DOHH2 (cell line): ENCODE measurements at regions not wholly inside any gene's neighbourhood (a gene's known extent, or its start where the extent isn't known, plus 50 kb on each side); places are given as distances from the start of the nearest gene placed in this dataset.

Experiments
- H3F3A ChIP-seq: fragments of 200-600 bp; sonication (generic), shearing (Covaris generic); 2 replicates; pipeline ENCODE4 v1.6.0; 2016; ENCODE audit warnings: antibody characterized with exemption, mild to moderate bottlenecking; ENCODE audit not compliant: control insufficient read depth, insufficient read depth
- H3K27ac ChIP-seq: fragments of 200-600 bp; sonication (generic); 2 replicates; pipeline ENCODE4 v1.5.1; 2014; ENCODE audit warnings: low read depth, mild to moderate bottlenecking, low read length, moderate library complexity
- H3K27me3 ChIP-seq: fragments of 200-600 bp; sonication (generic); 2 replicates; pipeline ENCODE4 v1.6.1; 2014; ENCODE audit warnings: mild to moderate bottlenecking, low read length, mixed read lengths; ENCODE audit not compliant: control insufficient read depth
- H3K36me3 ChIP-seq: fragments of 200-600 bp; sonication (generic); 2 replicates; pipeline ENCODE4 v1.6.1; 2014; ENCODE audit warnings: mild to moderate bottlenecking, low read length, moderate library complexity, mixed read lengths; ENCODE audit not compliant: control insufficient read depth
- H3K4me1 ChIP-seq: fragments of 200-600 bp; sonication (generic); 2 replicates; pipeline ENCODE4 v1.6.1; 2014; ENCODE audit warnings: mild to moderate bottlenecking, low read length, mixed read lengths; ENCODE audit not compliant: control insufficient read depth
- H3K4me2 ChIP-seq: fragments of 200-600 bp; sonication (generic); 2 replicates; pipeline ENCODE4 v1.6.0; 2014; ENCODE audit warnings: mild to moderate bottlenecking, low read length, moderate library complexity
- H3K4me3 ChIP-seq: fragments of 200-600 bp; sonication (generic); 2 replicates; pipeline ENCODE4 v1.5.1; 2014; ENCODE audit warnings: mild to moderate bottlenecking, low read length, mixed read lengths
- H3K79me2 ChIP-seq: fragments of 200-600 bp; sonication (generic); 2 replicates; pipeline ENCODE4 v1.6.1; 2014; ENCODE audit warnings: mild to moderate bottlenecking, low read length, mixed read lengths; ENCODE audit not compliant: control insufficient read depth
- H3K9me2 ChIP-seq: fragments of 200-600 bp; sonication (generic); replicated peaks from 2 replicates; pipeline ENCODE4 v1.6.1; 2014; ENCODE audit warnings: mild to moderate bottlenecking, low read length, mixed read lengths; ENCODE audit not compliant: control insufficient read depth
- H3K9me3 ChIP-seq: fragments of 200-600 bp; sonication (generic); 2 replicates; pipeline ENCODE4 v1.6.1; 2014; ENCODE audit warnings: antibody characterized with exemption, low read length, mixed read lengths; ENCODE audit not compliant: control insufficient read depth, insufficient read depth
- H4K20me1 ChIP-seq: fragments of 200-600 bp; sonication (generic); 2 replicates; pipeline ENCODE4 v1.6.0; 2014; ENCODE audit warnings: low read depth, mild to moderate bottlenecking, antibody characterized with exemption, low read length, moderate library complexity; ENCODE audit not compliant: control insufficient read depth, insufficient read depth
- EZH2phosphoT487 ChIP-seq: fragments of 200-600 bp; sonication (generic); IDR thresholded peaks from 2 replicates; pipeline ENCODE4 v1.6.1; 2017; ENCODE audit warnings: borderline replicate concordance, mild to moderate bottlenecking, antibody characterized with exemption, low read length, moderate library complexity, mixed read lengths
- TF ChIP-seq, protein P1 (sequence below): fragments of 200-600 bp; sonication (generic); IDR thresholded peaks from one replicate; pipeline ENCODE4 v1.5.1; 2014; ENCODE audit warnings: antibody characterized with exemption, mild to moderate bottlenecking, low read depth, low read length; ENCODE audit not compliant: poor library complexity, severe bottlenecking

DNA sequence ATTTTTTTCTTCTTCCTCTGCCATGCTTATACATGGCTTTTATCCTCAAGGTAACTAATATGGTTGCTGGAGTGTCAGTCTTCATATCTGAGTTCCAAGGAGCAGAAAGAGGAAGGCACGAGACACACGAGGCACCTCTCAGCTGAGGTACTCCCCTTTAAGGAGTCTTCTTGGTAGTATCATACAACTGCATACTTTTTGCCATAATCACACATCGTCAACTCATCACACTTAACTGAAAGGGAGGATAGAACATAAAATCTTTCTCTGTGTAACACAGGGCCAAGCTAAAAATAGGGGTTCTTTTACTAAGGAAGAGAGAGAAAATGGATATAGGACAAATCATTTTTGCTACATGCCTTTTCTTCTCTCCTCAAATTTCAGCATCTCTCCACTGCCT, 104.2 kb downstream of the OXSM start:
- H3K36me3 ChIP-seq: no peaks in the 10 kb centered on the region
- H3F3A ChIP-seq: no peaks in the 10 kb centered on the region
- no peak overlapping the region for H3K4me2 ChIP-seq
- no peaks in the 10 kb centered on the region for H4K20me1 ChIP-seq
- H3K27ac ChIP-seq: no peak overlapping the region
- no peaks in the 10 kb centered on the region for H3K9me3 ChIP-seq
- no peaks in the 10 kb centered on the region for H3K9me2 ChIP-seq
- no peaks in the 10 kb centered on the region for H3K79me2 ChIP-seq
- TF ChIP-seq, protein P1, sequence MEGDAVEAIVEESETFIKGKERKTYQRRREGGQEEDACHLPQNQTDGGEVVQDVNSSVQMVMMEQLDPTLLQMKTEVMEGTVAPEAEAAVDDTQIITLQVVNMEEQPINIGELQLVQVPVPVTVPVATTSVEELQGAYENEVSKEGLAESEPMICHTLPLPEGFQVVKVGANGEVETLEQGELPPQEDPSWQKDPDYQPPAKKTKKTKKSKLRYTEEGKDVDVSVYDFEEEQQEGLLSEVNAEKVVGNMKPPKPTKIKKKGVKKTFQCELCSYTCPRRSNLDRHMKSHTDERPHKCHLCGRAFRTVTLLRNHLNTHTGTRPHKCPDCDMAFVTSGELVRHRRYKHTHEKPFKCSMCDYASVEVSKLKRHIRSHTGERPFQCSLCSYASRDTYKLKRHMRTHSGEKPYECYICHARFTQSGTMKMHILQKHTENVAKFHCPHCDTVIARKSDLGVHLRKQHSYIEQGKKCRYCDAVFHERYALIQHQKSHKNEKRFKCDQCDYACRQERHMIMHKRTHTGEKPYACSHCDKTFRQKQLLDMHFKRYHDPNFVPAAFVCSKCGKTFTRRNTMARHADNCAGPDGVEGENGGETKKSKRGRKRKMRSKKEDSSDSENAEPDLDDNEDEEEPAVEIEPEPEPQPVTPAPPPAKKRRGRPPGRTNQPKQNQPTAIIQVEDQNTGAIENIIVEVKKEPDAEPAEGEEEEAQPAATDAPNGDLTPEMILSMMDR: no peak
- TF ChIP-seq EZH2phosphoT487: no peak
- H3K4me3 ChIP-seq: no peak overlapping the region
- H3K4me1 ChIP-seq: no peaks in the 10 kb centered on the region
- H3K27me3 ChIP-seq: no peaks in the 10 kb centered on the region

DNA sequence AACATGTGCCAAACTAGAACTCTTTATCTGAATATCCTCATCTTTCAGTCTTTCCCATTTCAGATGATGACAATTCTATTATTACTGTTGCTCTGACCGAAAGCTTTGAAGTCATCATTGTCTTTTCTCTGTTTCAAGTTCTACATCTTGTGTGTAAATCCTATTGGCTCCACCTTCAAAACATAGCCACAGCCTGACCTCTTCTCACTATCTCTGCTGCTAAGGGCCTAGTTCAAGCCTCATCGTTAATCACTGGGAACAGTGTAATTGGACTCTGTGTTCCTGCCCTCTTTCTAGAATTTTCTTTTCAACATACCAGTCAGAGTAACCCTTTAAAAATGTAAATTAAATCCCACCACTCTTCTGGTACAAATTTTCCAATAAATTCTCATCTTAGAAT, 105.1 kb downstream of the OXSM start:
- Histone ChIP-seq H3K4me1 (peaks cover 5% of the 10 kb centered on the region), H3K4me2 (no peak overlapping the region)

DNA sequence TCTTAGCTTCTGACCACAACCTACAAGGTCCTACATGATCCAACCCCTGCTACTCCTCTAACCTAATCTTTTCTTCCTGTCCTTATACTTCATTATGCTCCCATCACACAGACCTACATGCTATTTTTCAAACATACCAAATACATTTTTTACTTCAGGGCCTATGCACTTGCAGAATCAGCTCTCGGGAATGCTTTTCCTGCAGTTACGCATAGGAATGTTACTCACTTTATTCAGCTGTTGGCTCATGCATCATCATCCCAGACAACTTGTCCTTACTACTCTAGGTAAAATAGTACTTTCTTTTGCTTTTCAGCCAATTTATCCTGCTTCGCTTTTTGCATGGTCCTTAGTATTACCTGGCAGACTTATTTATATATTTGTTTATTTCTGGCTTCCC, 105.6 kb downstream of the OXSM start:
- H3K9me2 ChIP-seq: no peaks in the 10 kb centered on the region

More for the DNA sequence above, 105.1 kb downstream of the OXSM start:
- no peaks in the 10 kb centered on the region for H3K36me3 ChIP-seq
- no peaks in the 10 kb centered on the region for H3K9me3 ChIP-seq
- H3K27ac ChIP-seq: no peak overlapping the region
- TF ChIP-seq EZH2phosphoT487: no peak
- TF ChIP-seq, protein P1: no peak
- H3K27me3 ChIP-seq: no peaks in the 10 kb centered on the region
- no peak overlapping the region for H3K4me3 ChIP-seq
- H3F3A ChIP-seq: no peaks in the 10 kb centered on the region
- no peaks in the 10 kb centered on the region for H4K20me1 ChIP-seq
- no peaks in the 10 kb centered on the region for H3K79me2 ChIP-seq
- no peaks in the 10 kb centered on the region for H3K9me2 ChIP-seq

More for the DNA sequence above, 105.6 kb downstream of the OXSM start:
- H3K27ac ChIP-seq: no peak overlapping the region
- no peak overlapping the region for H3K4me3 ChIP-seq
- TF ChIP-seq EZH2phosphoT487: no peak
- TF ChIP-seq, protein P1: no peak
- no peaks in the 10 kb centered on the region for H4K20me1 ChIP-seq
- H3F3A ChIP-seq: no peaks in the 10 kb centered on the region
- H3K36me3 ChIP-seq: no peaks in the 10 kb centered on the region
- no peaks in the 10 kb centered on the region for H3K9me3 ChIP-seq
- no peak overlapping the region for H3K4me2 ChIP-seq
- peaks cover 9% of the 10 kb centered on the region for H3K4me1 ChIP-seq
- no peaks in the 10 kb centered on the region for H3K27me3 ChIP-seq
- H3K79me2 ChIP-seq: no peaks in the 10 kb centered on the region
